HL-60 (cell line): ENCODE measurements at regions not wholly inside any gene's neighbourhood (a gene's known extent, or its start where the extent isn't known, plus 50 kb on each side); places are given as distances from the start of the nearest gene placed in this dataset.

ENCODE experiments used
- CTCF ChIP-seq: IDR thresholded peaks from one replicate; pipeline ENCODE4 v1.5.1; 2011; ENCODE audit warnings: low read length, control low read depth, inconsistent platforms; ENCODE audit not compliant: insufficient read depth
- GABPA ChIP-seq: IDR thresholded peaks from 2 replicates; pipeline ENCODE4 v1.6.1; 2012; ENCODE audit warnings: low read depth
- POLR2AphosphoS5 ChIP-seq: IDR thresholded peaks from 2 replicates; pipeline ENCODE4 v1.6.1; 2012; ENCODE audit warnings: low read depth
- REST ChIP-seq: IDR thresholded peaks from 2 replicates; pipeline ENCODE4 v1.6.1; 2012; ENCODE audit warnings: low read depth; ENCODE audit not compliant: insufficient replicate concordance
- SPI1 ChIP-seq: IDR thresholded peaks from 2 replicates; pipeline ENCODE4 v1.6.1; 2012; ENCODE audit warnings: low read depth, mild to moderate bottlenecking, borderline replicate concordance

GRCh38 chr19:16026131-16026530, 50.2 kb upstream of the TPM4 start:
- TF ChIP-seq CTCF = no peak
- TF ChIP-seq POLR2AphosphoS5 = no peak
- no peak for TF ChIP-seq REST
- no peak for TF ChIP-seq GABPA
- no peak for TF ChIP-seq SPI1
